ENCODE measurements at regions not wholly inside any gene's neighbourhood (a gene's known extent, or its start where the extent isn't known, plus 50 kb on each side); places are given as distances from the start of the nearest gene placed in this dataset.

GRCh38 chrX:110851780-110852179 is 56.2 kb upstream of the CHRDL1 start:
- DNase-seq, result no peak

- peak; percentile 29 to 78 for DNase-seq
These were observed 51.7 kb upstream of the CHRDL1 start for GRCh38 chrX:110847334-110847733.

DNA sequence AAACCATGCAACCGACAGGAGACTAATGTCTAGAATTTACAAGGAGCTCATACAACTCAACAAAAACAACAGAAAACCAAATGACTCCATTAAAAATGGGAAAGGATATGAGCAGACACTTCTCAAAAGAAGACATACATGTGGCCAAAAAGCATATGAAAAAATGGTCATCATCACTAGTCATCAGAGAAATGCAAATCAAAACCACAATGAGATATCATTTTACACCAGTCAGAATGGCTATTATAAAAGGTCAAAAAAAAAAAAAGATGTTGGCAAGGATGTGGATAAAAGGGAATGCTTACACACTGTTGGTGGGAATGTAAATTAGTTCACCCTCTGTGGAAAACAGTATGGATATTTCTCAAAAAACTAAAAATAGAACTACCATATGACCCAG is 50.5 kb upstream of the CHRDL1 start:
- DNase-seq, result no peak
